ENCODE measurements at regions not wholly inside any gene's neighbourhood (a gene's known extent, or its start where the extent isn't known, plus 50 kb on each side); places are given as distances from the start of the nearest gene placed in this dataset.

GRCh38 chr11:81634483-81634882 lies 1099.2 kb downstream of the FAM181B start:
- Histone ChIP-seq H3K9ac (replicated peaks in 1 of 4; ENCODE audit: extremely low read depth in 1 of 4, low read depth in 3 of 4, low read length in 3 of 4) (no peak overlapping the region), H4K91ac (replicated peaks; ENCODE audit: insufficient read length, low read length) (no peak overlapping the region), H2AFZ (ENCODE audit: low read length) (no peak overlapping the region), H3K79me2 (ENCODE audit: control insufficient read depth in 1 of 2, insufficient read depth in 2 of 2, low read length in 2 of 2) (no peaks in the 10 kb centered on the region), H3K79me1 (ENCODE audit: low read depth, low read length) (no peaks in the 10 kb centered on the region), H4K8ac (ENCODE audit: extremely low read depth, insufficient read depth, low read length) (no peak overlapping the region), H3K4me1 (replicated peaks in 1 of 4; ENCODE audit: control insufficient read depth in 3 of 4, insufficient read depth in 4 of 4, low read length in 3 of 4) (no peaks in the 10 kb centered on the region), H4K5ac (ENCODE audit: insufficient read length, low read depth, low read length) (no peak overlapping the region), H3K9me3 (ENCODE audit: insufficient read depth in 2 of 2, low read depth in 1 of 2, low read length in 1 of 2) (peaks cover 4 to 5% of the 10 kb centered on the region in 2 experiments; a peak in 3 of 4 replicates), H3K23me2 (ENCODE audit: low read depth, low read length) (no peaks in the 10 kb centered on the region), H3K4me3 (ENCODE audit: extremely low read depth in 1 of 4, insufficient read depth in 2 of 4, low read depth in 3 of 4, low read length in 4 of 4) (no peak overlapping the region), H2BK15ac (ENCODE audit: low read length) (no peak overlapping the region), H3K36me3 (ENCODE audit: control insufficient read depth in 2 of 4, insufficient read depth in 4 of 4, low read length in 3 of 4) (no peaks in the 10 kb centered on the region), H3K14ac (ENCODE audit: insufficient read length) (no peak overlapping the region), H2BK20ac (ENCODE audit: low read length) (no peak overlapping the region), H3K18ac (ENCODE audit: extremely low read depth, low read length) (no peak overlapping the region), H3K4me2 (ENCODE audit: insufficient read depth in 1 of 2, low read depth in 2 of 2, low read length in 2 of 2) (no peak overlapping the region), H3K56ac (replicated peaks; ENCODE audit: insufficient read length, low read depth, low read length) (no peak overlapping the region), H2AK5ac (ENCODE audit: low read depth, low read length) (no peak overlapping the region), H3K27me3 (replicated peaks in 1 of 4; ENCODE audit: control insufficient read depth in 3 of 4, extremely low read depth in 1 of 4, insufficient read depth in 3 of 4, low read length in 3 of 4) (peaks cover 0 to 4% (median 2%) of the 10 kb centered on the region in 4 experiments; a peak in 6 of 7 replicates), H4K20me1 (replicated peaks in 1 of 2; ENCODE audit: control insufficient read depth in 1 of 2, insufficient read depth in 2 of 2, low read length in 2 of 2) (no peaks in the 10 kb centered on the region), H2BK12ac (ENCODE audit: low read depth, low read length) (no peak overlapping the region), H3K23ac (ENCODE audit: insufficient read length) (no peak overlapping the region), H2BK120ac (replicated peaks; ENCODE audit: low read depth, low read length) (no peak overlapping the region), H3K4ac (replicated peaks; ENCODE audit: insufficient read length, low read depth, low read length) (no peak overlapping the region), H3K27ac (ENCODE audit: low read depth, low read length) (no peak overlapping the region), H2BK5ac (ENCODE audit: low read depth, low read length) (no peak overlapping the region)
- POLR2A ChIA-PET (ENCODE audit: partially characterized antibody), result no interaction called here
- CTCF ChIA-PET (ENCODE audit: partially characterized antibody), result no interaction called here
- no peak for DNase-seq (ENCODE audit: low read depth in 1 of 2, low spot score in 2 of 2)
- WGBS, 2 experiments (ENCODE audit: extremely low coverage in 1 of 2, insufficient coverage in 1 of 2, insufficient read length in 1 of 2, insufficient replicate concordance in 2 of 2, low coverage in 1 of 2, low lambda C conversion rate in 2 of 2, missing lambda C conversion rate in 1 of 2), result 94% methylated on average over 7 of the region's 7 CpGs; no CpG with 5 or more reads in 1 of the 2 experiments
- FAIRE-seq, result no peak
- TF ChIP-seq CBX5 (IDR thresholded peaks at IDR 0.05; ENCODE audit: low read depth, low read length) (no peak), HDAC6 (IDR thresholded peaks at IDR 0.05; ENCODE audit: low read depth, low read length) (no peak), RNF2 (IDR thresholded peaks at IDR 0.05; ENCODE audit: borderline replicate concordance, low read depth, low read length, missing control alignments, poor library complexity, severe bottlenecking) (no peak), SRF (IDR thresholded peaks at IDR 0.05; ENCODE audit: low read depth, low read length) (no peak), KDM4A (IDR thresholded peaks at IDR 0.05; ENCODE audit: low read depth, low read length, severe bottlenecking) (no peak), SIRT6 (IDR thresholded peaks at IDR 0.05; ENCODE audit: low read length) (no peak), GTF2F1 (IDR thresholded peaks at IDR 0.05; ENCODE audit: borderline replicate concordance, low read depth, low read length) (no peak), EZH2 (IDR thresholded peaks at IDR 0.05; ENCODE audit: low read depth, low read length, severe bottlenecking) (no peak), CHD2 (IDR thresholded peaks at IDR 0.05; ENCODE audit: low read length) (no peak)

Data from H1 (cell line).